ENCODE measurements at regions not wholly inside any gene's neighbourhood (a gene's known extent, or its start where the extent isn't known, plus 50 kb on each side); places are given as distances from the start of the nearest gene placed in this dataset.
"Not testable (repeated sequence)": the region's sequence is repeated elsewhere in the genome, so short reads cannot be mapped to it uniquely, and the experiment has no call there.

DNA sequence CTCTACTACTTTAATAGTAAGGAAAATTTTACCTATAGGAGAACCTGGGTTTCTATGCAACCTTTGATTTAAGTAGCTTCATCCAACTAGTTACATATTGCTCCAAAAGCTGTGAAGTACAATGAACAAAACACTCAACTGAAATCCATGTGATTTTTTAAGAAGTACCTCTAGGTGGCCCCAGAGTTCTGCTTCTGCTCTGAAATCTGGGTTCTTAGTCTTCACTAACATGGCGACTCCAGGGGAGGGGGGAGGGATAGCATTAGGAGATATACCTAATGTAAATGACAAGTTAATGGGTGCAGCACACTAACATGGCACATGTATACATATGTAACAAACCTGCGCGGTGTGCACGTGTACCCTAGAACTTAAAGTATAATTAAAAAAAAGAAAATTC lies 73.4 kb upstream of the MAGEB2 start:
- H3K27ac Mint-ChIP-seq, result no peak overlapping the region
- H3K27me3 Mint-ChIP-seq, result no peaks in the 10 kb centered on the region
- no peaks in the 10 kb centered on the region for H3K9me3 Mint-ChIP-seq
- intact Hi-C loops (cut with micrococcal nuclease), result loop anchor here (10.0 kb wide), 1 partner anchor 363 kb away; no protein-coding TSS in a partner anchor
- no peak overlapping the region for H3K4me3 Mint-ChIP-seq
- no peak for ATAC-seq (ENCODE audit: low read depth)
- CTCF ChIA-PET, result interaction anchor here (1.0 kb wide), 1 partner anchor 355 kb away, joined by 3 read pairs; no protein-coding TSS in a partner anchor
- POLR2A ChIA-PET, result no interaction called here
- H3K36me3 Mint-ChIP-seq (ENCODE audit: low read depth), result no peaks in the 10 kb centered on the region
- TF ChIP-seq, protein P1, sequence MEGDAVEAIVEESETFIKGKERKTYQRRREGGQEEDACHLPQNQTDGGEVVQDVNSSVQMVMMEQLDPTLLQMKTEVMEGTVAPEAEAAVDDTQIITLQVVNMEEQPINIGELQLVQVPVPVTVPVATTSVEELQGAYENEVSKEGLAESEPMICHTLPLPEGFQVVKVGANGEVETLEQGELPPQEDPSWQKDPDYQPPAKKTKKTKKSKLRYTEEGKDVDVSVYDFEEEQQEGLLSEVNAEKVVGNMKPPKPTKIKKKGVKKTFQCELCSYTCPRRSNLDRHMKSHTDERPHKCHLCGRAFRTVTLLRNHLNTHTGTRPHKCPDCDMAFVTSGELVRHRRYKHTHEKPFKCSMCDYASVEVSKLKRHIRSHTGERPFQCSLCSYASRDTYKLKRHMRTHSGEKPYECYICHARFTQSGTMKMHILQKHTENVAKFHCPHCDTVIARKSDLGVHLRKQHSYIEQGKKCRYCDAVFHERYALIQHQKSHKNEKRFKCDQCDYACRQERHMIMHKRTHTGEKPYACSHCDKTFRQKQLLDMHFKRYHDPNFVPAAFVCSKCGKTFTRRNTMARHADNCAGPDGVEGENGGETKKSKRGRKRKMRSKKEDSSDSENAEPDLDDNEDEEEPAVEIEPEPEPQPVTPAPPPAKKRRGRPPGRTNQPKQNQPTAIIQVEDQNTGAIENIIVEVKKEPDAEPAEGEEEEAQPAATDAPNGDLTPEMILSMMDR (IDR thresholded peaks at IDR 0.05), result no peak
- no peaks in the 10 kb centered on the region for H3K4me1 Mint-ChIP-seq
- no peak for DNase-seq

DNA sequence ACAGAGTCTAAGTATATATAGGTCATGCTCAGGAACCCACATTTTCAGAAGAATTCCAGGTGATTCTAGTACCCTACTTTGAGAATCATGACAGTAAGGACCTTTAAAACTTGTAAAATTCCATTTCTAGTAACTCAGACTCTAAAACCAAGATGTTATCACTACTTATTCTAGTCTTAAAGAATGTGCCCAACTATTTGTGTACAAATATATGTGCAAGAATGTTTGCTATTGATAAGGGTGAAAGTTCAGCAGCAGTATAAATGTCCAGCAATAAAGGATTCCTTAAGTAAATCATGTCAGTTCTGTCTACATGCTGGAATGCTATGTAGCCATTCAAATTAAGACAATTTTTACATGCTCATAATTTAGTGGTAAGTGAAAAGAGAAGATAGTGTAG lies 71.1 kb upstream of the MAGEB2 start:
- Mint-ChIP-seq H3K36me3 (ENCODE audit: low read depth) (no peaks in the 10 kb centered on the region), H3K27me3 (no peaks in the 10 kb centered on the region), H3K27ac (no peak overlapping the region), H3K4me3 (no peak overlapping the region), H3K4me1 (no peaks in the 10 kb centered on the region), H3K9me3 (no peaks in the 10 kb centered on the region)
- DNase-seq (no peak), ATAC-seq (ENCODE audit: low read depth) (no peak)
- TF ChIP-seq, protein P1 (IDR thresholded peaks at IDR 0.05), result no peak
- intact Hi-C loops (cut with micrococcal nuclease), result loop anchor here (10.0 kb wide), 1 partner anchor 361 kb away; no protein-coding TSS in a partner anchor
- ChIA-PET CTCF (no interaction called here), POLR2A (no interaction called here)

DNA sequence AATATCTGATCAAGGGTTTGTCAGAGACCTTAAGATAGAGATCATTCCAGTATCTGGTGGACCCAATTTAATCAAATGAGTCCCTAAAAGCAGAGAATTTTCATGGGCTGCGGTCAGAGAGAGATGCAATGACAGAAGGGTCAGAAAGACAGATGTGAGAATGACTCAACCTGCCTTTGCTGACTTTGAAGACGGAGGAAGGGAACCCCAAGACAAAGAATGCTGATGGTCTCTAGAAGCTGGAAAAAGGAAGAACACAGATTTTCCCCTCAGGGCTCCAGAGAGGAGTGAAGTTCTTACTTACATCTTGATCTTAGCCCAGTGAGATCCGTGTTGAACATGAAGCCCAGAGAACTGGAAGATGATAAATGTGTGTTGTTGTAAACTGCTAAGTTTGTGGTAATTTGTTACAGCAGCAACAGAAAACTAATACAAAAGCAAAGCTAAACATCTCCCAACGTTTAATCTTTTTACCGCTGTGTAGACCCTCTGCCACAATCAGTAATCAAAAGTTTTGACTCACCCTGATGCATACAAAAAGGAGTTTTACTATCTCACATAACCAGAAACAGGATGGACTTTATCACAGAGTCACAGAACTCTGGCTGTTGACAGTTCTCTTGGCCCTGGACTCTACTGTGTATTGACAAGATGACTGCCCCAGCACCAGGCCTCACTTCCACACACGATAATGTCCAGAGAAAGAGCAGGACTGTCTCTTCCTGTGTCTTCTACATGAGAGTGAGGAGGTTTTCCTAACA lies 70.2 kb upstream of the MAGEB2 start:
- ChIA-PET POLR2A (no interaction called here), CTCF (no interaction called here)
- H3K9me3 Mint-ChIP-seq, result no peaks in the 10 kb centered on the region
- ATAC-seq (ENCODE audit: low read depth), result no peak
- no peak for DNase-seq
- TF ChIP-seq, protein P1 (IDR thresholded peaks at IDR 0.05), result no peak
- H3K27ac Mint-ChIP-seq, result no peak overlapping the region
- intact Hi-C loops (cut with micrococcal nuclease), result loop anchor here (10.0 kb wide), 1 partner anchor 360 kb away; no protein-coding TSS in a partner anchor
- H3K36me3 Mint-ChIP-seq (ENCODE audit: low read depth), result no peaks in the 10 kb centered on the region
- H3K4me1 Mint-ChIP-seq, result no peaks in the 10 kb centered on the region
- no peaks in the 10 kb centered on the region for H3K27me3 Mint-ChIP-seq
- no peak overlapping the region for H3K4me3 Mint-ChIP-seq

DNA sequence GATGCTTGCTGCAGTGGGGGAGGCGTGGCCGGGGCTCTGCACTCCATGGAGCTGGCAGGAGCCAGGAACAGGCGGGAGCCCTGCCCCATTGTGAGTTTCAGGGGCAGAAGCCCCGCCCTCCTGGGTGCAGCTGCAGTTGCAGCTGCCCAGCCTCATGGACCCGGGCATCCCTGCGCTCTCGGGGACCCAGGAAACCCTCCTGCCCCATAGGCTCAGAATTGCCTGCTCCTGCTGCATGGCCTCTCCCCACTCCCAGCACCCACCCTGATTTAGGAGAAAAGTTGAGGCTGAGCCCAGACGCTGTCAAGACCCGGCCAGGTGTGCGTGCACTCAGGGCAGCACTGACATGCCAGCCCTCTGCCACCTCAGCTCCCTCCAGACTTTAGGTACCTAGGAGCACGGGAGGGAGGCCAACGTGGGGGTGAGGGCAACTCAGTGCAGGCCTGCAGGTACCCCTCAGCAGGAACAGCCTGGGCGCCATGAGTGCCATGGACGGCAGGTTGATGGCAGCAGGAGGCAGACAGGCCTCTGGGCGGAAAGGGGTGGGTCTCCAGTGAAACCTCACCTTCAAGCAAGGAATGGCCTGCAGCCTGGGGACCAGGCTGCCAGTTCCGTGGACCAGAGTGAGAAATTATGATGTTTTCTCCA lies 67.2 kb upstream of the MAGEB2 start:
- TF ChIP-seq, protein P1 (IDR thresholded peaks at IDR 0.05), result no peak
- Mint-ChIP-seq H3K27me3 (no peaks in the 10 kb centered on the region), H3K4me3 (no peak overlapping the region), H3K4me1 (no peaks in the 10 kb centered on the region), H3K27ac (no peak overlapping the region), H3K36me3 (ENCODE audit: low read depth) (no peaks in the 10 kb centered on the region), H3K9me3 (no peaks in the 10 kb centered on the region)
- intact Hi-C loops (cut with micrococcal nuclease), result loop anchor here (10.0 kb wide), 1 partner anchor 357 kb away; no protein-coding TSS in a partner anchor
- ATAC-seq (ENCODE audit: low read depth) (no peak), DNase-seq (no peak)
- CTCF ChIA-PET, result no interaction called here
- POLR2A ChIA-PET, result no interaction called here

DNA sequence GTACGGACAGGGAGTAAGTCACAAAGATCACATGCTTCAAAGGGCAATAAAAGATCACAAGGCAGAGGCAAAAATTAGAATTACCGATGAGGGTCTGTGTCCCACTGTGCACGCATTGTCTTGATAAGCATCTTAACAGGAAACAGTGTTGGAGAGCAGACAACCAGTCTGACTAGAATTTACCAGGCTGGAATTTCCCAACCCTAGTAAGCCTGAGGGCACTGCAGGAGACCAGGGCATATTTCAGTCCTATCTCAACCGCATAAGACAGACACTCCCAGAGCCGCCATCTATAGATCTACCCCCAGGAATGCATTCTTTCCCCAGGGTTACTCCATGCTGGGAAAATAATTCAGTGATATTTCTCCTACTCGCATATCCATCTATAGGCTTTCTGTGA lies 66.2 kb upstream of the MAGEB2 start:
- H3K9me3 Mint-ChIP-seq; H3K27me3 Mint-ChIP-seq; CTCF ChIA-PET; H3K36me3 Mint-ChIP-seq (ENCODE audit: low read depth); POLR2A ChIA-PET; H3K27ac Mint-ChIP-seq; H3K4me3 Mint-ChIP-seq; H3K4me1 Mint-ChIP-seq; ATAC-seq (ENCODE audit: low read depth); DNase-seq: not testable (repeated sequence)
- intact Hi-C loops (cut with micrococcal nuclease), result loop anchor here (10.0 kb wide), 1 partner anchor 356 kb away; no protein-coding TSS in a partner anchor

Measured in activated B cell treated with CpG ODN at 0.5 μM for 24 hours (primary cell).